CD14-positive monocyte (primary cell): ENCODE measurements at regions not wholly inside any gene's neighbourhood (a gene's known extent, or its start where the extent isn't known, plus 50 kb on each side); places are given as distances from the start of the nearest gene placed in this dataset.
"Not testable (repeated sequence)": the region's sequence is repeated elsewhere in the genome, so short reads cannot be mapped to it uniquely, and the experiment has no call there.

Experiments
- DNase-seq, 3 donors: peaks; one replicate each; pipeline ENCODE4 v3.0.0-alpha.2; 2011 to 2022
- H2AFZ ChIP-seq: 2 replicates; pipeline ENCODE4 v1.6.0; 2012; ENCODE audit warnings: mild to moderate bottlenecking, low read depth, low read length, inconsistent platforms; ENCODE audit not compliant: insufficient read depth, poor library complexity, severe bottlenecking
- H3K27ac ChIP-seq, 2 donors: 1 replicate in 1 of 2; 2 replicates in 1 of 2; pipeline ENCODE4 v1.5.1; 2012 to 2013; ENCODE audit warnings: low read length in 2 of 2, control low read depth in 1 of 2, inconsistent platforms in 1 of 2, low read depth in 1 of 2, mild to moderate bottlenecking in 1 of 2
- H3K27me3 ChIP-seq, 2 donors: one replicate each; pipeline versions ENCODE4 v1.6.0 to v1.6.1; 2011 to 2013; ENCODE audit warnings: low read length in 2 of 2; ENCODE audit not compliant: control insufficient read depth in 2 of 2, insufficient read depth in 2 of 2
- H3K36me3 ChIP-seq, 2 donors: replicated peaks in 1 of 2; 1 replicate in 1 of 2; 2 replicates in 1 of 2; pipeline versions ENCODE4 v1.5.1 to v1.6.1; 2012 to 2013; ENCODE audit warnings: low read length in 2 of 2, control low read depth in 1 of 2, inconsistent platforms in 1 of 2, mild to moderate bottlenecking in 1 of 2; ENCODE audit not compliant: insufficient read depth in 2 of 2, control insufficient read depth in 1 of 2
- H3K4me1 ChIP-seq, 2 donors: 1 replicate in 1 of 2; 2 replicates in 1 of 2; pipeline versions ENCODE4 v1.5.1 to v1.6.1; 2012 to 2013; ENCODE audit warnings: low read length in 2 of 2, control low read depth in 1 of 2, inconsistent platforms in 1 of 2, mild to moderate bottlenecking in 1 of 2, moderate library complexity in 1 of 2; ENCODE audit not compliant: insufficient read depth in 2 of 2, control insufficient read depth in 1 of 2
- H3K4me2 ChIP-seq: replicated peaks from 2 replicates; pipeline ENCODE3; 2012; ENCODE audit warnings: low read length, moderate library complexity, mild to moderate bottlenecking; ENCODE audit not compliant: poor library complexity, severe bottlenecking; ENCODE audit errors: extremely low read depth
- H3K4me3 ChIP-seq, 3 experiments: fragments of 200-600 bp in 1 of 3; sonication (generic) in 1 of 3; replicated peaks in 1 of 3; 1 replicate in 2 of 3; 2 replicates in 1 of 3; pipeline ENCODE4 v1.5.1; 2011 to 2013; ENCODE audit warnings: low read length in 3 of 3, mild to moderate bottlenecking in 3 of 3, control low read depth in 2 of 3, low read depth in 2 of 3, inconsistent platforms in 1 of 3, moderate library complexity in 1 of 3
- H3K79me2 ChIP-seq: 2 replicates; pipeline ENCODE4 v1.6.0; 2012; ENCODE audit warnings: mild to moderate bottlenecking, control low read depth, inconsistent platforms, low read length, moderate library complexity; ENCODE audit not compliant: insufficient read depth
- H3K9ac ChIP-seq: 2 replicates; pipeline ENCODE4 v1.6.0; 2017; ENCODE audit warnings: low read length, mild to moderate bottlenecking; ENCODE audit not compliant: insufficient read depth, poor library complexity, severe bottlenecking
- H3K9me3 ChIP-seq, 2 donors: replicated peaks in 1 of 2; 1 replicate in 1 of 2; 2 replicates in 1 of 2; pipeline versions ENCODE4 v1.5.1 to v1.6.1; 2012 to 2013; ENCODE audit warnings: low read length in 2 of 2, control low read depth in 1 of 2; ENCODE audit not compliant: control insufficient read depth in 1 of 2, insufficient read depth in 1 of 2
- H4K20me1 ChIP-seq: 2 replicates; pipeline ENCODE4 v1.6.0; 2012; ENCODE audit warnings: mild to moderate bottlenecking, low read length, control low read depth, moderate library complexity; ENCODE audit not compliant: insufficient read depth
- H3K27ac Mint-ChIP-seq, 7 donors: one replicate each; pipeline ENCODE4 v1.8.0; 2020; ENCODE audit warnings: mild to moderate bottlenecking in 7 of 7, mixed read lengths in 7 of 7, moderate library complexity in 6 of 7, inconsistent platforms in 2 of 7
- H3K27me3 Mint-ChIP-seq, 3 donors: one replicate each; pipeline ENCODE4 v1.8.0; 2021 to 2022; ENCODE audit warnings: low read depth in 3 of 3, mild to moderate bottlenecking in 3 of 3, mixed read lengths in 3 of 3, moderate library complexity in 3 of 3, inconsistent platforms in 1 of 3
- H3K36me3 Mint-ChIP-seq, 2 donors: one replicate each; pipeline ENCODE4 v1.8.0; 2020; ENCODE audit warnings: mixed read lengths in 2 of 2, inconsistent platforms in 1 of 2, mild to moderate bottlenecking in 1 of 2
- H3K4me1 Mint-ChIP-seq: one replicate; pipeline ENCODE4 v1.8.0; 2020; ENCODE audit warnings: mild to moderate bottlenecking, mixed read lengths
- H3K4me3 Mint-ChIP-seq, 2 donors: one replicate each; pipeline ENCODE4 v1.8.0; 2020; ENCODE audit warnings: mild to moderate bottlenecking in 2 of 2, mixed read lengths in 2 of 2, moderate library complexity in 1 of 2
- H3K9me3 Mint-ChIP-seq, 7 donors: one replicate each; pipeline ENCODE4 v1.8.0; 2020 to 2022; ENCODE audit warnings: mixed read lengths in 7 of 7, mild to moderate bottlenecking in 6 of 7, moderate library complexity in 6 of 7, inconsistent platforms in 2 of 7
- CTCF ChIP-seq: fragments of 200-600 bp; IDR thresholded peaks from one replicate; pipeline ENCODE4 v1.8.0; 2022; ENCODE audit warnings: antibody characterized with exemption, mild to moderate bottlenecking
- WGBS: methylation state at CpG from one replicate; pipeline ENCODE4 v1.1.5; 2013; ENCODE audit warnings: missing lambda C conversion rate; ENCODE audit not compliant: insufficient coverage; 5-methylcytosine and 5-hydroxymethylcytosine counted together
- intact Hi-C, 2 donors: fragments of 100-400 bp; cut with micrococcal nuclease; formaldehyde crosslinking; loops; one replicate each; pipeline versions ENCODE4 v1.15.0 to v1.15.1; 2023

GRCh38 chr12:102281231-102281630 is 83.6 kb upstream of the PMCH start:
- no peaks in the 10 kb centered on the region for H3K9me3 ChIP-seq
- H3K9me3 Mint-ChIP-seq, result peaks cover 0 to 4% (median 0%) of the 10 kb centered on the region in 7 donors
- no peaks in the 10 kb centered on the region for H3K4me1 ChIP-seq
- TF ChIP-seq CTCF, result no peak
- no peaks in the 10 kb centered on the region for H4K20me1 ChIP-seq
- H2AFZ ChIP-seq, result no peak overlapping the region
- no peaks in the 10 kb centered on the region for H3K27me3 ChIP-seq
- H3K4me3 Mint-ChIP-seq, result no peak overlapping the region
- WGBS, result no CpG with 5 or more reads among the region's 1 CpG
- no peaks in the 10 kb centered on the region for H3K36me3 Mint-ChIP-seq
- no peak overlapping the region for H3K27ac ChIP-seq
- no peaks in the 10 kb centered on the region for H3K27me3 Mint-ChIP-seq
- no peak overlapping the region for H3K4me2 ChIP-seq
- no peak overlapping the region for H3K27ac Mint-ChIP-seq
- no peak overlapping the region for H3K9ac ChIP-seq
- no peaks in the 10 kb centered on the region for H3K4me1 Mint-ChIP-seq
- no peak for DNase-seq
- intact Hi-C loops, result no loop called here
- no peak overlapping the region for H3K4me3 ChIP-seq
- H3K36me3 ChIP-seq, result no peaks in the 10 kb centered on the region
- H3K79me2 ChIP-seq, result no peaks in the 10 kb centered on the region

- intact Hi-C loops, H3K9me3 Mint-ChIP-seq, H3K4me2 ChIP-seq, H3K27me3 Mint-ChIP-seq, H3K9me3 ChIP-seq, H3K27me3 ChIP-seq, H3K4me3 ChIP-seq, H3K27ac ChIP-seq, H3K9ac ChIP-seq, DNase-seq, H3K36me3 Mint-ChIP-seq, H4K20me1 ChIP-seq, H3K4me3 Mint-ChIP-seq, H3K36me3 ChIP-seq, H3K27ac Mint-ChIP-seq, H3K4me1 ChIP-seq, H3K4me1 Mint-ChIP-seq, H2AFZ ChIP-seq, H3K79me2 ChIP-seq: not testable (repeated sequence)
- no CpG with 5 or more reads among the region's 2 CpGs for WGBS
These were observed 58.1 kb upstream of the PMCH start for GRCh38 chr12:102255687-102256086.

- H3K4me1 Mint-ChIP-seq, H3K36me3 ChIP-seq, H4K20me1 ChIP-seq, H3K4me3 ChIP-seq, H3K9ac ChIP-seq, H3K79me2 ChIP-seq, H3K36me3 Mint-ChIP-seq, H3K27me3 ChIP-seq, H3K27me3 Mint-ChIP-seq, DNase-seq, H3K27ac Mint-ChIP-seq, H3K27ac ChIP-seq, H3K9me3 ChIP-seq, H3K9me3 Mint-ChIP-seq, H3K4me3 Mint-ChIP-seq, intact Hi-C loops, H3K4me2 ChIP-seq, H2AFZ ChIP-seq, H3K4me1 ChIP-seq: not testable (repeated sequence)
- no CpG with 5 or more reads among the region's 11 CpGs for WGBS
These were observed 53.4 kb upstream of the PMCH start for GRCh38 chr12:102251005-102251404.
